ENCODE measurements at regions not wholly inside any gene's neighbourhood (a gene's known extent, or its start where the extent isn't known, plus 50 kb on each side); places are given as distances from the start of the nearest gene placed in this dataset.

- Histone ChIP-seq H3K9me3 (ENCODE audit: control insufficient read depth, insufficient read depth, low read depth, low read length) (no peaks in the 10 kb centered on the region), H3K27me3 (ENCODE audit: control insufficient read depth, insufficient read depth, low read length) (no peaks in the 10 kb centered on the region), H3K36me3 (ENCODE audit: control insufficient read depth, insufficient read depth, low read length) (no peaks in the 10 kb centered on the region), H3K4me1 (ENCODE audit: control insufficient read depth, insufficient read depth, low read length) (no peaks in the 10 kb centered on the region), H3K4me3 (ENCODE audit: low read depth in 2 of 2, low read length in 2 of 2) (no peak overlapping the region), H3K27ac (ENCODE audit: low read length) (no peak overlapping the region)
- ChIA-PET CTCF (no interaction called here), POLR2A (no interaction called here)
- no peak for ATAC-seq
- BruUV-seq (replicated peaks) = no TSS peak
- TF ChIP-seq CTCF (IDR thresholded peaks at IDR 0.05) (no peak), POLR2AphosphoS5 (IDR thresholded peaks at IDR 0.05; ENCODE audit: low read depth, low read length) (no peak), REST (IDR thresholded peaks at IDR 0.05; ENCODE audit: insufficient read depth in 1 of 2, low read depth in 2 of 2, low read length in 1 of 2) (no peak), SIN3A (IDR thresholded peaks at IDR 0.05; ENCODE audit: borderline replicate concordance, insufficient read depth, low read depth, low read length) (no peak), TCF7L2 (IDR thresholded peaks at IDR 0.05; ENCODE audit: low read depth, low read length) (no peak)
- in situ Hi-C loops (cut with HindIII; ENCODE audit: low pct_unique_long_range_greater_than_20kb, low sequenced_read_pairs) (no loop called here), intact Hi-C loops (cut with micrococcal nuclease; ENCODE audit: unreplicated experiment) (no loop called here)
- DNase-seq (ENCODE audit: low read depth, low spot score) = no peak
Observed at GRCh38 chr15:48060396-48060795, 60.4 kb upstream of the SLC24A5 start.

GRCh38 chr15:48061605-48062004, 59.2 kb upstream of the SLC24A5 start:
- in situ Hi-C loops (cut with HindIII; ENCODE audit: low pct_unique_long_range_greater_than_20kb, low sequenced_read_pairs) = no loop called here
- CTCF ChIA-PET = no interaction called here
- TF ChIP-seq CTCF (IDR thresholded peaks at IDR 0.05) (no peak), REST (IDR thresholded peaks at IDR 0.05; ENCODE audit: insufficient read depth in 1 of 2, low read depth in 2 of 2, low read length in 1 of 2) (no peak), SIN3A (IDR thresholded peaks at IDR 0.05; ENCODE audit: borderline replicate concordance, insufficient read depth, low read depth, low read length) (no peak), POLR2AphosphoS5 (IDR thresholded peaks at IDR 0.05; ENCODE audit: low read depth, low read length) (no peak), TCF7L2 (IDR thresholded peaks at IDR 0.05; ENCODE audit: low read depth, low read length) (no peak)

More at GRCh38 chr15:48061605-48062004, 59.2 kb upstream of the SLC24A5 start:
- no TSS peak for BruUV-seq (replicated peaks)
- Histone ChIP-seq H3K27me3 (ENCODE audit: control insufficient read depth, insufficient read depth, low read length) (no peaks in the 10 kb centered on the region), H3K4me3 (ENCODE audit: low read depth in 2 of 2, low read length in 2 of 2) (no peak overlapping the region), H3K36me3 (ENCODE audit: control insufficient read depth, insufficient read depth, low read length) (no peaks in the 10 kb centered on the region), H3K9me3 (ENCODE audit: control insufficient read depth, insufficient read depth, low read depth, low read length) (no peaks in the 10 kb centered on the region), H3K27ac (ENCODE audit: low read length) (no peak overlapping the region), H3K4me1 (ENCODE audit: control insufficient read depth, insufficient read depth, low read length) (no peaks in the 10 kb centered on the region)
- DNase-seq (ENCODE audit: low read depth, low spot score) (no peak), ATAC-seq (no peak)
- POLR2A ChIA-PET = no interaction called here
- intact Hi-C loops (cut with micrococcal nuclease; ENCODE audit: unreplicated experiment) = no loop called here
